CD4-positive, CD25-positive, alpha-beta regulatory T cell (primary cell): ENCODE measurements at regions not wholly inside any gene's neighbourhood (a gene's known extent, or its start where the extent isn't known, plus 50 kb on each side); places are given as distances from the start of the nearest gene placed in this dataset.
"Not testable (repeated sequence)": the region's sequence is repeated elsewhere in the genome, so short reads cannot be mapped to it uniquely, and the experiment has no call there.

Source experiments
- ATAC-seq, 2 donors: fragments of 150-1000 bp; cut with Tn5 transposase; one replicate each; pipeline ENCODE4 v1.10.0; 2021; ENCODE audit warnings: low read depth in 2 of 2, moderate number of reproducible peaks in 2 of 2, moderate library complexity in 1 of 2
- DNase-seq, 3 donors: peaks; one replicate each; pipeline versions ENCODE4 v3.0.0 to v3.0.0-alpha.2; 2012 to 2022; ENCODE audit warnings: mixed read lengths in 1 of 3
- H3K27ac ChIP-seq: one replicate; pipeline ENCODE4 v1.7.0; 2013; ENCODE audit warnings: mild to moderate bottlenecking, low read length; ENCODE audit not compliant: insufficient read depth, poor library complexity, severe bottlenecking
- H3K27me3 ChIP-seq: one replicate; pipeline ENCODE4 v1.7.0; 2013; ENCODE audit warnings: low read length; ENCODE audit not compliant: control insufficient read depth, insufficient read depth
- H3K36me3 ChIP-seq: one replicate; pipeline ENCODE4 v1.7.0; 2013; ENCODE audit warnings: mild to moderate bottlenecking, low read length, moderate library complexity; ENCODE audit not compliant: control insufficient read depth, insufficient read depth
- H3K4me1 ChIP-seq: 2 replicates; pipeline ENCODE4 v1.7.0; 2013; ENCODE audit warnings: mild to moderate bottlenecking, low read length; ENCODE audit not compliant: insufficient read depth, control insufficient read depth, poor library complexity, severe bottlenecking
- H3K4me3 ChIP-seq: one replicate; pipeline ENCODE4 v1.7.0; 2013; ENCODE audit warnings: low read depth, mild to moderate bottlenecking, low read length, moderate library complexity
- H3K9me3 ChIP-seq, 2 experiments: 1 replicate in 1 of 2; 2 replicates in 1 of 2; pipeline ENCODE4 v1.7.0; 2013; ENCODE audit warnings: low read length in 2 of 2, mild to moderate bottlenecking in 1 of 2, moderate library complexity in 1 of 2; ENCODE audit not compliant: control insufficient read depth in 2 of 2
- H3K27ac Mint-ChIP-seq, 3 donors: one replicate each; pipeline ENCODE4 v1.8.0; 2020 to 2022; ENCODE audit warnings: mild to moderate bottlenecking in 3 of 3, mixed read lengths in 3 of 3, moderate library complexity in 2 of 3
- H3K27me3 Mint-ChIP-seq: one replicate; pipeline ENCODE4 v1.8.0; 2022; ENCODE audit warnings: mild to moderate bottlenecking, mixed read lengths
- H3K36me3 Mint-ChIP-seq: one replicate; pipeline ENCODE4 v1.8.0; 2020; ENCODE audit warnings: mixed read lengths
- H3K4me1 Mint-ChIP-seq, 4 donors: one replicate each; pipeline ENCODE4 v1.8.0; 2020 to 2022; ENCODE audit warnings: mixed read lengths in 4 of 4, mild to moderate bottlenecking in 1 of 4
- H3K4me3 Mint-ChIP-seq, 4 donors: one replicate each; pipeline ENCODE4 v1.8.0; 2020 to 2022; ENCODE audit warnings: mild to moderate bottlenecking in 4 of 4, mixed read lengths in 4 of 4, moderate library complexity in 3 of 4
- H3K9me3 Mint-ChIP-seq, 7 donors: one replicate each; pipeline ENCODE4 v1.8.0; 2020 to 2022; ENCODE audit warnings: mixed read lengths in 7 of 7, mild to moderate bottlenecking in 3 of 7, moderate library complexity in 2 of 7

DNA sequence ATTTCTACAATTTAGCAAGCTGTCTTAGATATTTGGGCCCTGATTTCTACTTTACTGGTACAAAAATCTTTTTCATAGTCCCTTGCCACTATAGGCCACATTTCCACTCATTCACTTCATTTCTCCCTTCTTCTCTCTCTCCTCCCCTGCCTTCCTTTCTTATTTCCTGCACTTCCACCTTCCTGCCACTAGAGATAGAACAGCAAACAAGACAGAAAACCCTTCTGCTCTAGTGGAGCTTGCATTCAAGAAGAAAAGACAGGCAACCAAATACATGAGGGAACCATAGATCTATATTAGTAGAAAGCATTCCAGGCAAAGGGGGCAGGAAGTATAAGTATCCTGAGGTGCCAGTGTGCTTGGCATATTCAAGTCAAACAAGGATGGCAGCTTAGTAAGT is 623.5 kb downstream of the FLRT2 start:
- H3K4me1 Mint-ChIP-seq = peaks cover 0 to 3% (median 0%) of the 10 kb centered on the region in 4 donors
- DNase-seq (no peak), ATAC-seq (no peak)

DNA sequence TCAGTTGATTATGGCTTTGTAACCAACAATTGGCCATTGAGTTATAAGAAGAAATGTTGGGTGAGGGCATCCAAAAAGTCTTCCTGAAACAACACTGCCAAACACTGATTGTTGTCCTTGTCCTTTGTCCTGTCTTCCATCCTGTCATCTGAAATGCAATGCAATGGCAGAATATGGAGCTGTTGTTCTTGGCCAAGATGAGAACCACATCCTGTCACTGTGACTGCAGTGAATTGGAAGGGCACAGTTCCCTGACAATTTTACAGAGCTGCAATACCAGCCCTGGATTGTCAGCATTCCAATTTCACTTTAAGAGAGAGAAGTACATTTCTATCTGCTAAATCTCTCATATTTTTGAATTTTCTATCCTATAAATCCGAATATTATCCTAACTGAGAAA is 613.3 kb downstream of the FLRT2 start:
- no peaks in the 10 kb centered on the region for H3K4me1 Mint-ChIP-seq
- Histone ChIP-seq H3K4me1 (no peaks in the 10 kb centered on the region), H3K27ac (no peak overlapping the region), H3K9me3 (peaks cover 0 to 5% of the 10 kb centered on the region in 2 experiments), H3K27me3 (no peaks in the 10 kb centered on the region), H3K4me3 (no peak overlapping the region), H3K36me3 (no peaks in the 10 kb centered on the region)
- no peaks in the 10 kb centered on the region for H3K27me3 Mint-ChIP-seq
- no peak overlapping the region for H3K4me3 Mint-ChIP-seq
- no peak overlapping the region for H3K27ac Mint-ChIP-seq
- H3K9me3 Mint-ChIP-seq = peaks cover 3 to 32% (median 5%) of the 10 kb centered on the region in 7 donors
- no peaks in the 10 kb centered on the region for H3K36me3 Mint-ChIP-seq
- ATAC-seq (no peak), DNase-seq (no peak)

More for the DNA sequence above, 623.5 kb downstream of the FLRT2 start:
- Mint-ChIP-seq H3K27me3 (no peaks in the 10 kb centered on the region), H3K9me3 (peaks cover 0 to 11% (median 2%) of the 10 kb centered on the region in 7 donors), H3K4me3 (no peak overlapping the region), H3K27ac (no peak overlapping the region), H3K36me3 (no peaks in the 10 kb centered on the region)
- Histone ChIP-seq H3K4me1 (no peaks in the 10 kb centered on the region), H3K4me3 (no peak overlapping the region), H3K27me3 (no peaks in the 10 kb centered on the region), H3K36me3 (no peaks in the 10 kb centered on the region), H3K9me3 (peaks cover 0 to 1% of the 10 kb centered on the region in 2 experiments), H3K27ac (no peak overlapping the region)

DNA sequence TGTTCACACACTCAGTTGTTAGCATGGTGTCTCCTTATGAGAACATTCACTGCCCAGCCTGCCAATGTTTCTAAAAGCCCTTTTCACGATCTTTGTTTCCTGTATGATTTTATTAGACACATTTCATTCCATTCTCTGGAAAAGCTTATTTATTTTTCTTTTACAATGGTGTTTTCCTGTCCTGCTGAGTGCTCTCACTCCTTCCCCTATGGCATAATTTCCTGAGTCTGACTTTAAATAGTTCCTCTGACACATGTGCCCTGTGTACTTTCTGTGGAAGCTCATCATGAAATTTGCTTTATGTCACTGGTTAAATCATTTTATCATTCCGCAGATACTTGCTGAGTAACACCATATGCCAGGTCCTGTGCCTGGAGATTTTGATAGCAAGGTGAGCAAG is 612.0 kb downstream of the FLRT2 start:
- H3K4me3 Mint-ChIP-seq = no peak overlapping the region
- no peak for DNase-seq
- no peak overlapping the region for H3K27ac Mint-ChIP-seq
- H3K27me3 Mint-ChIP-seq = no peaks in the 10 kb centered on the region
- no peaks in the 10 kb centered on the region for H3K36me3 Mint-ChIP-seq
- no peaks in the 10 kb centered on the region for H3K4me1 Mint-ChIP-seq
- Histone ChIP-seq H3K27me3 (no peaks in the 10 kb centered on the region), H3K4me1 (no peaks in the 10 kb centered on the region), H3K27ac (no peak overlapping the region), H3K4me3 (no peak overlapping the region), H3K36me3 (no peaks in the 10 kb centered on the region), H3K9me3 (peaks cover under 1 to 10% of the 10 kb centered on the region in 2 experiments)
- ATAC-seq = no peak
- peaks cover 3 to 34% (median 10%) of the 10 kb centered on the region in 7 donors for H3K9me3 Mint-ChIP-seq

DNA sequence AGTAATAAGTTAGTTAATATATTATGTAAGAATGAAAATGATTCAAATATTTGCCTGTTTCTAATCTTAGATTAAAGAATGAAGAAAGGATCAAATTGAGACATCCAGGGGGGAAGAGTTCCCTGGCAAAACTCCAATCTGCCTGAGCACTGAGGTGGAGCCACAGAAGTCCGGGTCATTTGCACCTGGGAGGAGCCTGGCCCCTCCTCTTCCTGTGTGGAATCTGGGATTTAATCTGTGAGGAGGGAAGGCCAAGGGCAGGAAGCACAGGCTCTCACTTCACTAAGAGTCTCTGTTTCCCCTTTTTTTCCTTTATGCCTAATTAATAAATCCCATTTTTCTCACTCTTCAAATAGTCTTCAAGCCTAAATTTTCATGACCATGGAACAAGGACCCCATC is 599.5 kb downstream of the FLRT2 start:
- Mint-ChIP-seq H3K4me1 (no peaks in the 10 kb centered on the region), H3K36me3 (peaks cover 26% of the 10 kb centered on the region), H3K4me3 (no peak overlapping the region), H3K27ac (no peak overlapping the region), H3K9me3 (peaks cover 0 to 35% (median 9%) of the 10 kb centered on the region in 7 donors), H3K27me3 (no peaks in the 10 kb centered on the region)
- Histone ChIP-seq H3K9me3 (peaks cover 3 to 13% of the 10 kb centered on the region in 2 experiments), H3K4me3 (no peak overlapping the region), H3K27ac (no peak overlapping the region), H3K36me3 (peaks cover 9% of the 10 kb centered on the region), H3K4me1 (no peaks in the 10 kb centered on the region), H3K27me3 (no peaks in the 10 kb centered on the region)
- ATAC-seq = no peak
- no peak for DNase-seq

DNA sequence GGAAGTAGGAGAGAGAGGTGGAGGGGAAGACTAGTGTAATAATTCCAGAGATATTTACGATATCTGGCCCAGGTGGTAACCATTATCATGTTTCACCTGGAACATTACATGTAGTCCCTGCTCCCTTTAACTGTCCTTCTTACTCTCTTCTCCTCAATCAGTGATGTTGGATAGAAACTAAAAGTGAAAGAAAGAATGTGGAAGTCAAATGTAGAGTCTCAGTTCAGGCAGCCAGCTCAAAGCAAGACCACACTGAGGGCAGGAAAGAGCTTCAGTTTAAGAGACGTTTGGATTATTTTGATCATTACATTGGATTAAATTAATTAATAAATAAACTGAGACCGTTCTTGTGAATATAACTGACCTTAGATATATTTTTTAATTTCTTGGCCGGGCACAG is 594.4 kb downstream of the FLRT2 start:
- Mint-ChIP-seq H3K27me3 (peaks cover 4% of the 10 kb centered on the region), H3K4me3 (no peak overlapping the region), H3K4me1 (peaks cover 0 to 2% (median 0%) of the 10 kb centered on the region in 4 donors), H3K9me3 (peaks cover 6 to 19% (median 8%) of the 10 kb centered on the region in 7 donors), H3K36me3 (peaks cover 20% of the 10 kb centered on the region), H3K27ac (peak overlapping the region in 1 of 3 donors; percentile 2)
- Histone ChIP-seq H3K9me3 (peaks cover 0 to 2% of the 10 kb centered on the region in 2 experiments), H3K4me3 (no peak overlapping the region), H3K27me3 (no peaks in the 10 kb centered on the region), H3K36me3 (peaks cover 4% of the 10 kb centered on the region), H3K4me1 (no peaks in the 10 kb centered on the region), H3K27ac (no peak overlapping the region)
- no peak for ATAC-seq
- peak in 1 of 3 donors; percentile 0 for DNase-seq

DNA sequence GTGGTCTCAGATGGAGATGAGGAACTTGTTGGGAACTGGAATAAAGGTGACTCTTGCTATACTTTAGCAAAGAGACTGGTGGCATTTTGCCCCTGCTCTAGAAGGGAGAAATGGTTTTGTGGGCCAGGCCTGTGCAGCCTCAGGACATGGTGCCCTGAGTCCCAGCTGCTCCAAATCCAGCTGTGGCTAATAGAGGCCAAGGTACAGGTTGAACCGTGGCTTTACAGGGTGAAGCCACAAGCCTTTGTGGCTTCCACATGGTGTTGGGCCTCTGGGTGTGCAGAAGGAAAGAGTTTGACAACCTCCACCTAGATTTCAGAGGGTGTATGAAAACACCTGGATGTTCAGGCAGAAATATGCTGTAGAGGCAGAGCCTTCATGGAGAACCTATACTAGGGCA is 586.0 kb downstream of the FLRT2 start:
- Mint-ChIP-seq H3K4me3 (no peak overlapping the region), H3K27me3 (no peaks in the 10 kb centered on the region), H3K9me3 (peaks cover 0 to 38% (median 12%) of the 10 kb centered on the region in 7 donors), H3K27ac (no peak overlapping the region), H3K36me3 (peaks cover 3% of the 10 kb centered on the region), H3K4me1 (no peaks in the 10 kb centered on the region)
- DNase-seq (no peak), ATAC-seq (no peak)
- no peak overlapping the region for H3K4me3 ChIP-seq
- H3K27me3 ChIP-seq = no peaks in the 10 kb centered on the region
- peaks cover 3 to 5% of the 10 kb centered on the region in 2 experiments for H3K9me3 ChIP-seq
- H3K27ac ChIP-seq = no peak overlapping the region
- H3K4me1 ChIP-seq = no peaks in the 10 kb centered on the region
- H3K36me3 ChIP-seq = no peaks in the 10 kb centered on the region

DNA sequence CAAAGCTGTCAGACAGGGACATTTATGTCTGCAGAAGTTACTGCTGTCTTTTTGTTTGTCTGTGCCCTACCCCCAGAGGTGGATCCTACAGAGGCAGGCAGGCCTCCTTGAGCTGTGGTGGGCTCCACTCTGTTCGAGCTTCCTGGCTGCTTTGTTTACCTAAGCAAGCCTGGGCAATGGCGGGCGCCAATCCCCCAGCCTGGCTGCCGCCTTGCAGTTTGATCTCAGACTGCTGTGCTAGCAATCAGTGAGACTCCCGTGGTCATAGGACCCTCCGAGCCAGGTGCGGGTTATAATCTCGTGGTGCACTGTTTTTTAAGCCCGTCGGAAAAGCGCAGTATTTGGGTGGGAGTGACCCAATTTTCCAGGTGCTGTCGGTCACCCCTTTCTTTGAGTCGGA is 580.9 kb downstream of the FLRT2 start:
- H3K4me3 ChIP-seq, H3K4me1 Mint-ChIP-seq, H3K4me1 ChIP-seq, H3K27me3 ChIP-seq, H3K36me3 ChIP-seq, DNase-seq, H3K27ac Mint-ChIP-seq, H3K27ac ChIP-seq, H3K27me3 Mint-ChIP-seq, ATAC-seq, H3K4me3 Mint-ChIP-seq, H3K36me3 Mint-ChIP-seq, H3K9me3 ChIP-seq: not testable (repeated sequence)
- peaks cover 0 to 15% (median 11%) of the 10 kb centered on the region in 7 donors for H3K9me3 Mint-ChIP-seq

DNA sequence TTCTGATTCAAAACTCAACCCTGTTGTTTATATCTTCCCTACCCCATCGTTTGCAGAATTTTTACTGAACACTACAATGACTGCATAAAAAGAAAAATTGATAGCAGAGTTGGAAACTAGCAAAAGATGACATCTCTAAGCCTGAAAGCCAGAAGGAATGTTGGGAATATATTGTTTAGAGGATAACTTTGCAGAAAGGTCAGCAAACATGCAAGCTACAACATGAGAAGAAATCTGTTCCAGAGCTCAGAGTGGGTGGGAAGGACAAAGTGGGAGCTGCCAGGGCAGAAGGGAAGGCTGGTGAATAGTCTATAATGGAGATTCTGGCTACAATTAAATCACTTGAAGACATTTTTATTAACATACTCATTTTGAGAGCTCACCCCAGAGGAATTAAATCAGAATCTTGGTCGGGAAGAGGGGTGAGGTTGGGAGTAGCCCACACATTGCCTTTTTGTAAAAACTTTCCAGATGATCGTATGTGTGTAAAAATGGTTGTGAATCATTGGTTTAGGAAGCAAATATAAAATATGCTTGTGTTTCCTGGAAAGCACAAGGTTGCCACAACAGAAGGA is 574.8 kb downstream of the FLRT2 start:
- Mint-ChIP-seq H3K4me3 (no peak overlapping the region), H3K27ac (no peak overlapping the region), H3K27me3 (no peaks in the 10 kb centered on the region), H3K4me1 (no peaks in the 10 kb centered on the region), H3K9me3 (peaks cover 0 to 22% (median 5%) of the 10 kb centered on the region in 7 donors), H3K36me3 (peaks cover 6% of the 10 kb centered on the region)
- H3K4me3 ChIP-seq = no peak overlapping the region
- no peaks in the 10 kb centered on the region for H3K4me1 ChIP-seq
- H3K36me3 ChIP-seq = no peaks in the 10 kb centered on the region
- H3K9me3 ChIP-seq = no peaks in the 10 kb centered on the region
- DNase-seq (no peak), ATAC-seq (no peak)
- no peak overlapping the region for H3K27ac ChIP-seq
- no peaks in the 10 kb centered on the region for H3K27me3 ChIP-seq
